Activated CD8-positive, alpha-beta memory T cell treated with anti-CD3 and anti-CD28 coated beads, Interleukin-2, amount 50 U/mL, for 24 hours (primary cell): ENCODE measurements at regions not wholly inside any gene's neighbourhood (a gene's known extent, or its start where the extent isn't known, plus 50 kb on each side); places are given as distances from the start of the nearest gene placed in this dataset.

ENCODE experiments used
- DNase-seq: peaks from one replicate; pipeline ENCODE4 v3.0.0-alpha.2; 2020; ENCODE audit errors: extremely low read depth

DNA sequence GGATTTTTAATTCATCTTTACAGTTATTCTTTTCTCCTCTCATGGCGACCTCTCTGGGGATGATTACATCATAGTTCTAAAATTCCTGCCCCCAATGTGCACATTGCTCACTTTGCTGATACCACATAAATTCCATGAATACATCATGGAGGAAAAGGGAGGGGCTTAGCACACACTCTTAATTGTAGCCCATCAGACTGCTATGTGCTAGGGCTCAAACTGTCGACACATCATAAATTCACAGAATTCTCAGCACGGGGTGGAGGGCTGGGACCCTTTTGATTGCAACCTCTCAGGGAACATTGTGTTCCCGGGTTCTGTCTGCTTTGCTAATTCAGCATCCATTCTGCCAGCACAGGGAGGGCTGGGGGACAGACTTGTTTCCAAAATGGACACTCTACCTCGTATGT is 592.9 kb downstream of the BCOR start:
- no peak for DNase-seq

DNA sequence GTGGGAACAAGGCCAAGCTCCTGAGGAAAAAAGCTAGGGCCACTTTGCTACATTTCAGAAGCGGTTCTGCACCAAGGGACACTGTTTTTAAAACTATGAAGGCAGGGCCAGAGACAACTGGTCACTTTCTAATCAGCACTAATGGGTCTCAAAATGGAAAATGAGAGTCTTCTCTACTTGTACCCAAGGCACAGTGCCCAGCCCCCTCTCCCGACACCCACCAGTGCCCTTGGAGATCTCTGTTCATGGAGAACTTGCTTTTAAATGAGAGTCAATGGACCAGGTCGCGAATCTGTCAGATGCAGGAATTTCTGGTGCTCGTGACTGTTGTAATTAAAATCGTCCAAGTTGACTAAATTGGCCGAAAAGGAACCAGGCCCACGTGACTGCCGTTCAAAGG is 591.6 kb downstream of the BCOR start:
- no peak for DNase-seq

DNA sequence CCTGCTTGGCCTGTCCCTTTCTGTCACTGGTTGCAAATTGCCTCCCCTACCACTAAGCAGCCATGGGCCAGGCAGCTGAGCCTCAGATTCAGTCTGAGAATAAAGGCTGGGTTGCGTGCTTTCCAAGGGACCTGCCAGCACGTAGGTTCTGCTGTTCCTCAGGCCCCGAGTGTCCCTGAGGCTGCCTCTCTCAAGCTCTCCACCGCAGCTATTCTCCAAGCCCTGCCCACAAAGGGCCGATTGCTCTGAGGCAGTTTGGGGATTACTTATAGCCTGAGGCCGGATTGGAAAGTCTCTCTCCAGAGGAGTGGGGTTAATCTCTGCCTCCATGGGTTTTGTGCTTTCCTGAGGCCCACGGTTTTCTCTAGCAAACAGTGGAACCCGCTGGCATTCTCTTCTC is 590.7 kb downstream of the BCOR start:
- DNase-seq = no peak

DNA sequence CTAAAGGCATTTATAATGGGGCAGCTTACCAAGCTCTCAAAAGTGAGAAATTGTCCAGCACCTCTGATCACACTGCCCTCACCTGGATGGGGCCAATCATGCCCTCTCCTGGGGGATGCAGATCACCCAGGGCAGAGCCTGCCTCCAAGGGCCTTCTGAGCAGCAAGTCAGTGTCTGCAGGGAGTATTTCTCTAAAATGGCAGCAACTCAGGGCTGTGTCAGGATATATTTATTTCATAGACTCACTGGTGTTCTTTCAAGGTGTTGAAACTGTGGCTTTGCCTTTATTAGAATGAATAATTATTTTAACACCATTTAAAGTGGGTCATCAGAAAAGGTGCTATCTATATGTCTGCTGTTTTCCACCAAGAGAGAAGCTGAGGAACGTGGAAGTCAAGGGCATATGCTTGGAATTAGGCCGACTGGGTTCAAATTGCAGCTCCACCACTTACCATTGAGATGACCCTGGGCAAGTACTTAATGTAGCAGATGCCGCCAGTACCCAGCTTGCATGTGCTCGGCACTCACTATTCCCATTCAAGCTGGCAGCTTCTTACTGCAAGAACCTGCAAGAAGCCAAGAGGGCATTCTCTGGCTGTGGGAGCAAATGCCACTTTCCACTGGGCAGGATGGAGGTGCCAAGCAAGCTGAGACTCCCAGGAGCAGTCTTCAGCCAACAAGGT is 590.0 kb downstream of the BCOR start:
- DNase-seq = no peak

DNA sequence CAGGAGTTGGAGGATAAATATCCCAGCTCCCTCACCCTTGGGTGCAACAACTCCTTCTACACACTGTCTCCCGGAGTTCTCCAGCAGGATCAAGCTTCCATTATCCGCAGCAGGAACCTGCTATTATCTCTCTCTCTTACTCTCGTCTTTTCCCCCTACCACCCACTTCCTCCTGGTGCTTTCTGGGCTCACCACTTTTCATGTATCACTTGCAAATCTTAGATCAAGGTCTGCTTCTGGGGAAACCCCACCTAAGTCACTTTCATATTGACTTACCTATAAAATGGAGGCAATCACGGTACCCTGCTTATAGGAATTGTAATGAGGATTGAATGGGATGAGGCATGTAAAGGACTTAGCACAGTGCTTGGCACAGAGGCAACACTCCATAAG is 589.5 kb downstream of the BCOR start:
- DNase-seq = no peak

DNA sequence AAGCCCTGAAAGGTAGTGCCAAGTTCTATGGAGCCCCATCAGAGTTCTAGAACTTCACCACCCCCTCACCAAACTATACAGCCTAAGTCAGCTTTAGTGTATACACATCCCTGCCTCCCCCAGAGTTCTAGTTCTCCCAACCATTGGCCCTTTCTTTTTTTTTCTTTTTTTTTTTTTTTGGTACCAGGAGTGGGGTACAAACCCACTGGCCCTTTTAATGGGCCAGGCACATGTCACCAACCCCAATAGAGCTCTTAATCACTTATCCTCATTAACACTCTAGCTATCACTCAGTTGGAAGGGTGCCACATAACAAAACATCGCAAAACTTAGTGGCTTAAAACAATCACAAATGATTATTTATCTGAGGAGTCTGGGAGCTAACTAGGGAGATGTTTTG is 588.6 kb downstream of the BCOR start:
- DNase-seq = no peak

DNA sequence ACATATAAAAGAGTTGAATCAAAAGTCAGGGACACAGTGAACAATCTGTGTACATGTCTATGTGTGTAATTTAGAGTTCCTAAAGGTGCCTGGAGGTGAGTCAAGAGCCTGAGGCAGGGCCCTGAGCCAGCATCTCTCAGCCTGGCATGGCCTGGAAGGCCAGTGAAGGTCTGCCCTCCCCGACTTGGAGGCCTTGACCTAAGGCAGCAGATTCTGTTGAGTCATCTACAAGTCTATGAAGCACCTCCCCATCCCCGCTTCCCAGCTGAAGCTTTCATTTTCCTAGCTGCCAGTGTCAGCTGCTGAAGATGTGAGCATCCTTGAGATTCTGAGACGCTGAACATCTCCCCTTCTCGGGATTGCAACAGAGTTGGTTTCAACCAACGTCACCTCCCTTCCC is 583.9 kb downstream of the BCOR start:
- DNase-seq = no peak

DNA sequence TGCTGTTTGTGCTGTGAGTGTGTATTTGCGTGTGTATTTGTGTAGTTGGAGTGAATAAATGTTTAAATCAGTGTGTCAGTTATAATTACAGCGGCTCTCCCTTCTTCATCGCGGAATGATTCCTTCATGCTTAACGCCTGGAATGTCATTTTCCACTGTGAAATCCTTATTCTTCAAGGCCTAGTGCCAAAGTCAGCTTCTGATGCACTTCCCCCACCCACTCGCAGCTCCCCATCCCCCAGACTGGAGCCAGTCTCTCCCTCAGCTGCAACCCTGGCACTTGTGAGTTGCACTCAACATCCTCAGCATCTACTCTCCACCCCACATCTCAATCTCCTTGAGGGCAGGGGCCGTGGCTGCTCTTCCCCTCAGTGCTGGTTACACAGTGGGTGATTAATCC is 583.0 kb downstream of the BCOR start:
- DNase-seq = no peak

DNA sequence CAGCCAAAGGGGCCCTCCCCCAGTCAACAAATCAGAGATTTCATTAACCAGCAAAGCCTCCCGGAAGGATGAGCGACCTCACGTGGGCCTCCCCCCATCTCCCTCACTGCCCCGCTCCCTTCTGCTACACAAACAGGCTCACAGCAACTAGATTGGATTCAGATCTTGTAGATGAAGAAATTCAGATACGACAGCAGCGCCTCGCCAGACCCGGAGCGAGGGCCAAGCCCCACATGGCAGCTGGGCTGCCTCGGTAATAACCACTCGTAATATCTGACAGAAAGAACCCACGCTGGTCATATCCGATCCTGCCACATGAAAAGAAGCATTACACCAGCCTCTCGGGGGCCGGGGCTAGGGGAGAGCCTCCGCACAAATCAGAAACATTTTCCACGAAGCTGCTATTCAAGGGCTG is 581.3 kb downstream of the BCOR start:
- DNase-seq = no peak

DNA sequence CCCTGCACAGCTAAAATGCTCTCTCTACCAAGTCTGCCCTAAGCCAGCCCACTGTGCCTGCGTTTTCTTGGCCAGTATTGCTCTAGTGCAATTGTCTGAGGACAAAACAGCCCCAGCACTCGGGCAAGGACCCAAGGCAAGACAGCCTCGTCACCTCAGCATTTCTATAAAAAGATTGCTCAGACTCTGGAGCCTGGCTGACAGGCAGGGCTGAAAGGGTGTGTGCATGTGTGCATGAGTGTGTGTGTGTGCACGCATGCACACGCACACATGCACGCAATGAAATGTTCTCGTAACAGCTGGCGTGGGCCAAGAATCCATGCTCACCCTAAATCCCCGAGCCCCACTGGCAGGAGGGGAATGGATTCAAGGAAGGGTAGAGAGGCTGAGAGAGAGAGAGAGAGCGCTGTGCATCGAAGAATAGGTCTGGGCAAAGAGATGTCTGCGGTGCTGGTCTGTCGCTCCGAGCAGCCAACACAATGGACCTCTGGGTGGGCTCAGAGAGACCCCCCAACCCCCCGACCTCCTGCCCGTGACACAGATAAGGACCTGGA is 579.2 kb downstream of the BCOR start:
- no peak for DNase-seq

DNA sequence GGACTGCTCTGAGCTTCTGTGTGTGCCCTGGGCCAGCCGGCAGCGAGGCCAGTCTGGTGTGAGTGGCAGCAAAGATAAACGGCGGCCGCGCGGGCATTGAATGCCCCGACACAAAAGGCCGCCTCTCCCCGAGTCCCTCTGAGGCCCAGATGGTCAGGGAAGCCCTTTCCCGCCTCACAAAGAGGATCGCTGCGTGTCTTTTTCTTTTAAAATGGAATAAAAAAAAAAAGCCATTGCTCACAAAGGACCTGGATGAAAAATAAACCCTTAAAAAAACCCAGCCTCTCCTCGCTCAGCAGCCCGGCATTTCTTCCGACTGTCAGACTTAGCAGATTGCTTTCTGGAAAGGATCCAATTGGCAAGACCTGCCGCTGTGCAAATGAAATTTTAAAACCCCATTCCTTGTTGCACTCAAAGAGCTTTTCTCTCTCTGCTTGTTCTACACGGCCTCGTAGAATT is 578.7 kb downstream of the BCOR start:
- DNase-seq = no peak

DNA sequence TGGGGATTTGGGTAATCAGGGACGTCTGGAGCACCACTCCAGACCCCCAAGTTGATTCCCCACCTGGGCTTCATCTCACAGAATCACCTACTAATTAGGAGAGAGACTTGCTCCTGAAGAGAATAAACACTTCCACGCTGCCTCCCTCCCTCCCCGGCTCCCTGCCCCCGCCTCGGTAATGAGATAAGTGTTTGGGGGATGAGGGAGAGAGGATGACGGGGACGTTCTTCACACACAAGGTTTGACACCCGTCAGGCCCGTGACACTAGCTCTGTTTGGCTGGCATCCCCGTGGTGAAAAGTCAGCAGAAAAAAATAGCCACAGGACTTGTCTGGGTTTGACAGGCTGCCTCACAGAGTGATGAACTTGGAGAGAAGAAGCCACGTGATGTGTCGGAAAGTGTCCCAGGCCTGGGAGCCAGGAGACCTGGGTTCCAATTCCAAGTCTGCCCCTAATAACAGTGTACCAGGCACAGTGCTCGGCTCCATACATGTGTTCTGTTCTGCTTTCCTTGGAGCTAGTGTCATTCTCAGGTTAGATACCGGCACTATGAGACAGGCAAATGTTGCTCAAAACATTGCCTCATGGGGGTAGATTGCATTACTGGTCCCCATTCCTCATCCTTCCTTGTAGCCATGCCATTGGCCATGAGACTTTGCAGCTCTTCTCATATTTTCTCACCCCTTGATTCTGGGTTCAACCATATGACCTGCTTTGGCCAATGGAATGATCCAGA is 578.0 kb downstream of the BCOR start:
- DNase-seq = no peak

DNA sequence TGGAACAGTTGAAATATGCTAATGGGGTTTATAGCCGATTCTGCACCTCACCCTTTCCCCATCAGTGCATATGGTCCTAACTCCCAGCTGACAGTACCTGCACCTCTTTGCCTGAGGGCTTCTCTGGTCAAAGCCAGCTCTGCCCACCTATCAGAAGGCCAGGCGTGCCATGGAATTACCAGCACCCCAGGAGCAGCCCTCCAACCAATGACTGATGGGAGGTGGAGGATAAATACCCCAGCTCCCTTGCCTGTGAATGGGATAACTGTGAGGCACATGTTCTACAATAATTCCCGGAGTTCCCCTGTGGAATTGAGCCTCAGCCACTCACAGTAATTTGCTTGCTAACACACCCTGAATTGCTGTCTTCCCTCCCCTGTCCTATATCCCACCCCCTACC is 572.0 kb downstream of the BCOR start:
- no peak for DNase-seq

DNA sequence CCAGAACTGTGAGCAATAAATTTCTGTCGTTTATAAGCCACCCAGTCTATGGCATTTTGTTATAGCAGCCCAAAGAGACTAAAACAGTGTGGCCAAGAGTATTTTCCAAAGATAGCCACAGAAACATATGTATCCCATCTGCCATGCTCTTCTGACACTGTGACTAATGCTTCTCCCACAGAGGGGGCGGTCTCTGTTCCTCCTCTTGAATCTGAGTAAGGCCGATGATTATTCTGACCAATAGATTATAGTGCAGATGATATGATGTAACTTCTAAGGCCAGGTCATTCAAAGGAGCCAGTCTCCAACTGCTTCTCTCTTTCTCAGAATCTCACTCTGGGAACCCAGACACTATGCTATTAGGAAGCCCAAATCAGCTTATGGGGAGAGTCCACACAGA is 570.7 kb downstream of the BCOR start:
- no peak for DNase-seq

DNA sequence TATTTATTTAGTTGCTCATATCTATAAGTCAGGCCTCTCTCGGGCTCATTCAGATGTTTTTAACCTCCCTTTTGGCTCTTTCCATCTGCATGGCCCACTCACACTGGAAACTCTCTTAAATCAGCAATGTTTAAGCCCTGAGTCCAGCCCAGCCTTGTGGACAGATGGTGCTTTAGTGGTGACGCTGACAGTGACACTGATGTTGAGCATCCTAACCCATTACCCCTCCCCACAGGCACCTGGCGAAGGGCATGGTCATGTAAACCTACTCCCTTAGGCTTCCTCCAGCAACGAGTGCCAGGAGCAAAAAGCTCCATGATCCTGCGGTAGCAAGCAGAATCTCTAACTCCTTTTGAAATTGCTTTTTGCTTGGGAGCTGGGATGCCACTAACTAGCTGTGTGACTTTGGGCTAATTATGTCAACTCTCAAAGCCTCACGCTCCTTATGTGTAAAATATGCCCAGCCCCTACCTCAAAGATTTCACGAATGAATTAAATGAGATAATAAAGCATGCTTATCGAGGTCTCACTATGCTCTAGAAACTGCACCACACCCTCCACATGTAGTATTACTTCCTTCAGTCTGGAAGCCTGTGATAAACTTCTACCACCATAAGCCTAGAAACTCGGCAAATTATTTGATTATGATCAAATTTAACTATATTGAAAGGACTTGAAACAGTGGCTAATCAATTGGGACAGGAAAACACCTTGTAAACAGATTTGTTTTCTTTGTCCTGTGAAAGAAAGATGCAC is 569.4 kb downstream of the BCOR start:
- no peak for DNase-seq

DNA sequence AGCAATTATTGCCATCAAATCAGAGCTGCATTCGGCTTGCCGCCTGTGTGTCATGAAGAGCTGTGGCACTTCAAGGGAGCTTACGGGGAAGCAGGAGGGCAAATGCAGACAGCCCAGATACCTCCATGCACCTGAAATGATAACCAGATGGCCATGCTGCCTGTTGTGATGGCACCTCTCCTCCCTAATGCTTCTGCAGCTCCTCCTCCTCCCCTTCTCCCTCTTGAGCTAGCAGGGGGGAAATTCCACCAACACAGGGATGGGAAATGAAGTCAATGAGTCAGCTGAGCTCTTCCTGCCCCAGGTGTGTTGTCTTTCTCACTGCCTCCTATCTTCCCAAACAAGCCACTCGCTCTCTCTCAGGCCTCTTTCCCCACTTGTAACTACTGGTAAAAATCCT is 565.0 kb downstream of the BCOR start:
- DNase-seq = no peak

DNA sequence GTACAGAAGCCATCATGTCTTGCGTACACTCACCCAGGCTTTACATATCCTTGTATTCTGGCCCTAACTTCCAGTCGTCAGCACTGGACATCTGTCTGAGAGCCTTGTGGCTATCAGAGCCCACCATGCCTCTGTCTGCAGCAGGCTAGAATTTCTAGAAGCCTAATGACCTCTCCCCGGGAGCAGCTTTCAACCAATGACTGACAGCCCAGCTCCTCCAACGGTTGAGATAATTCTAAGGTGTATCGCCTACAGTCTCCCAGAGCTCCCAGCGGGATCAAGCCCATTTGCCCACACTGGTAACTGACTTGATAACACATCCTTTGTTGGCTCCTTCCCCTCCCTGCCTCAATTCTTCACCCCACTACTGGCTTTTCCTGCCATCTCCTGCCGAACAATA is 562.8 kb downstream of the BCOR start:
- no peak for DNase-seq

DNA sequence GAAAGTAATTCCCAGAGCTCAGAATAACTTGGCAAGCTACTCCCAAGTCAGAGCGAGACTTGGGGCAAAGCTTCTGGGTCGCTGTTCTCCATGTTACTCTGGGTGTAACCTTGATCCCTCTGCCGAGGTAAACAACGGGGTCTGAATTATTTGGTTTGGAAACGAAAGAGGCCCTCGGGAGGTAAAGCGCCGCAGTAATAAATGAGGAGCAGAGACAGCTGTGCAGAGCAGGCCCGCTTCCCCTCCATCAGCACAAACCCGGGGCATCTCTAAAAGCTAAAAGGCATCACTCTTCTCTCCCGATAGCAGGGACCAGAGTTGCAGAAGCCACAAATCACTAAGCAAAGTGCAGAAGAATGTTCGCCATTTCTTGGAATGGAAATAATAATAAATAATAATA is 561.5 kb downstream of the BCOR start:
- DNase-seq = no peak

DNA sequence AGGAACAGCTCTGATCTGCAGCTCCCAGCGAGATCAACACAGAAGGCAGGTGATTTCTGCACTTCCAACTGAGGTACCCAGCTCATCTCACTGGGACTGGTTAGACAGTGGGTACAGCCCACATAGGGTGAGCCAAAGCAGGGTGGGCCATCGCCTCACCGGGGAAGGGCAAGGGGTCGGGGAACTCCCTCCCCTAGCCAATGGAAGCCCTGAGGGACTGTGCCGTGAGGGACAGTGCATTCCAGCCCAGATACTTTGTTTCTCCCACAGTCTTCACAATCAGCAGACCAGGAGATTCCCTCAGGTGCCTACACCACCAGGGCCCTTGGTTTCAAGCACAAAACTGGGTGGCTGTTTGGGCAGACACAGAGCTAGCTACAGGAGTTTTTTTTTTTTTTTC is 555.9 kb downstream of the BCOR start:
- DNase-seq = no peak

DNA sequence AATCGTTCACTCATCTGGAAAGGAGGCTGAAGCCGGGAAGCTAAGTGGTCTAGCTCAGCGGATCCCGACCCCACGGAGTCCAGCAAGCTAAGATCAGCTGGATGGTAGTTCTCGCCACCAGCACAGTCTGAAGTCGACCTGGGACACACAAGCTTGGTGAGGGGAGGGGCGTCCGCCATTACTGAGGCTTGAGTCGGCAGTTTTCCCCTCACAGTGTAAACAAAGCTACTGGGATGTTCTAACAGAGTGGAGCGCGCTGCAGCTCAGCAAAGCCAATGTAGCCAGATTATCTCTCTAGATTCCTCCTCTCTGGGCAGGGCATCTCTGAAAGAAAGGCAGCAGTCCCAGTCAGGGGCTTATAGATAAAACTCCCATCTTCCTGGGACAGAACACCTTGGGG is 555.4 kb downstream of the BCOR start:
- no peak for DNase-seq

DNA sequence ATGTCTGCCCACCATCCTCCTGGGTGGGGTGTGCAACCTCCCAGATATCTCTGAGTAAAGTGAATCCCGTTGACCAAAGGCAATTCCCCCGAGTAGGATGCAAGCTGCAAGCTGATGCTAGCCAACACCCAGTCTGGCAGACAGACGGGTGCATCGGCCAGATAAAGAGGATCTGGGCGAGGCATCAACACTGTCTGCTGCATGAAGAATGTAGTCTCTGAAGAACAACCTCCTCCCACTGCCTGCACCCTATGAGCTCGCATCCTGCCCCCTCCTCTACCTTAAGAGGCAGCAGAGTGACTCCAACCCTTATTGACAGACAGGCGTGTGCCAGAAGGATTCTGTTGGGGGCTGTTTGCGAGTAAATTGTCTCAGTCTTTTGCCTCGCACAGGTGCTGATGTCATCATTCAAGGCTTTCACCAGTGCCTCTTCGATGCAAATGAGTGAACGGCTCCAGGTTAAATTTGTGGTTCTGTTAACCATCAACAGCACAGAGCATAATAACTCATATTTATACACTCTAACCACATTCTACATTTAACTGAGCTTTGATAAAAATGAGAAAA is 546.9 kb downstream of the BCOR start:
- no peak for DNase-seq

DNA sequence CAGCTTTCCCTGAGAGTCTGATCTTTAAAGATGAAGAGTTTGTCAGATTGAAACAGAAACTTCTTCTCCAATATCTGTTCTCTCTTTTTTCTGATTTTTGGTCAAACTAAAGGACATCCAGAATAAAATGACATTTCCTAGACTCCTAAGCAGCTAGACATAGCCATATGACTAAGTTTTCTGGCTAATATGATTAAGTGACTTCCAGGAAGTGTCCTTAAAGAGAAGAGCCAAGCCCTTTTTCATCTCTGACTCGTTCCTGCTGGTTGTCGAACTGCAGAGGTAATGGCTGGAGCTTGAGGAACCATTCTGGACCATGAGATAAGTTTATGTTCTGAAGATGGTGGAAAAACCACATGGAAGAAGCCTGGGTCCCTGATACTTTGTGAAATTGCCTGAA is 546.0 kb downstream of the BCOR start:
- DNase-seq = no peak
